ENCODE measurements at regions not wholly inside any gene's neighbourhood (a gene's known extent, or its start where the extent isn't known, plus 50 kb on each side); places are given as distances from the start of the nearest gene placed in this dataset.
"Not testable (repeated sequence)": the region's sequence is repeated elsewhere in the genome, so short reads cannot be mapped to it uniquely, and the experiment has no call there.

DNA sequence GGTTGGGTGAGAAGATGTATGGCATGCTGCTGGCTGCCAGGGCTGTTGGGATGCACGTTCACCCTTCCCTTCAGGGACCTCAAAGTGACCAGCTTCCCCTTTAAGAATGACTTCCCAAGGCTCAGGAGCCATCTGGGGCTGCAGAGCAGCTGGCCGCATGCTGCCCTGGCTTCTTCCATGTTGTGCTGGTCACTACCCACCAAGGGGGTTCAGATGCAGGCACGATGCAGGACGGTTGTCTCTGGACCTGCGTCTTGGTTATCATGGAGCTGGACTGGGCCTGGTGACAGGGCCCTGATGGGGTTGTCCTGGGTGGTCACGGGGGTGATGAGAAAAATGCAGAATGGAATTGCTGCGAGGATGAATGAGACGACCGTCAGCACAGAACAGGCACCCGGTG is 297.8 kb downstream of the POTED start:
- DNase-seq: not testable (repeated sequence)

DNA sequence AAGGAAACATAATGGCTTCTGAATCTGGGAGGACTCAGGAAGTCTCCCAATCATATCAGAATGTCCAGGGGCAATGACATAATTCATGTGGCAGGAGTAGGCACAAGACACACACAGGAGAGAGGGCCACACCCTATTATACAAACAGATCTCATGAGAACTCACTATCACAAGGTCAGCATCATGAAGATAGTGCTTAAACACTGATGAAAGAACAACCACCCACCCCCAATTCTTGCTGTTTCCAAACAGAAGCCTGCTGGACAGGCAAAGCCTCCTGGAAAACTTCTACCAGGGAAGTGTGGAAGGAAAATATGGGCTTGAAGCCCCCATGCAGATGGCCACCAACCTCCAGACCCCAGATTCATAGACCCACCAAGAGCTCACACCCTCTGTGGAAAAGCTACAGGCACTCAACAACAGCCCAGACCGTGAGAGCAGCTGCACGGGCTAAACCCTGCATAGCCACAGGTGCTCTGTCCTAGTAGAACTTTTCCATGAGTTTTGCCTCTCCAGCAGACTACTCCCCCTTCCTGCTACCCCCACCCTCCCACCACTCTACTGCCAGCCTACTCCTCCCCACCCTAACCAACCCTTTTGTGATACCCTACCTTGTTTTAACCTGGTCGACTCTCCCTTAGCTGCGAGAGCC is 287.1 kb downstream of the POTED start:
- DNase-seq: not testable (repeated sequence)

DNA sequence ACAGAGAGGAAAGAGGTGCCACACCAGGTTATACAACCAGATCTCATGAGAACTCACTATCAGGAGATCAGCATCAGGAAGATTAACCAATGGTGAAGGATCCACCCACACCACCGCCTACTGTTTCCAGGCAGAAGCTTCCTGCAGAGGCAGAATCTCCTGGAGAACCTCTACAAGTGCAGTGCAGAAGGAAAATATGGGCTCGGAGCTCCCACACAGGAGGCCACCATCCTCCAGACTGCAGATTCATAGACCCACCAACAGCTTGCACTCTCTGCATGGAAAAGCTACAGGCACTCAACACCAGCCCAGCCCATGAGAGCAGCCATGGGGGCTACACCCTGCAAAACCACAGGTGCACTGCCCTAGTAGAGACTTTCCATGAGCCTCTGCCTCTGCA is 284.0 kb downstream of the POTED start:
- DNase-seq: not testable (repeated sequence)

DNA sequence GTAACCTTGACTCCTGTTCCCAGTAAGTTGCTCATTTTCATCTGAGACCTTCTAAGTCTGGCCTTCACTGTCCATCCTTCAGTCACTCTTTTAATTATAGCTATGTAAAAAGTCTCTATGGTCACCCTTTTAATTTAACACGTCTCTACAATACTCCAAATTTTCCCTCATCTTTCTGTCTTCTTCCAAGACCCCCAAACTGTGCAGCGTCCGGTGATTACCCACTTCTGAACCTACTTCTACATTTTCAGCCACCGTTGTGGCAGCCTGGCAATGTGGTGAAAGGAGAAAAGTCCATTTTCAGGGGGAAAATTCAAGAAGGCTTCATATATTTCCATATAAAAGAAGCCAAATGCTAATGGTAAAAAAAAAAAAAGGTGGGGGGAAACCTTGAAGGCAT is 283.4 kb downstream of the POTED start:
- not testable (repeated sequence) for DNase-seq

DNA sequence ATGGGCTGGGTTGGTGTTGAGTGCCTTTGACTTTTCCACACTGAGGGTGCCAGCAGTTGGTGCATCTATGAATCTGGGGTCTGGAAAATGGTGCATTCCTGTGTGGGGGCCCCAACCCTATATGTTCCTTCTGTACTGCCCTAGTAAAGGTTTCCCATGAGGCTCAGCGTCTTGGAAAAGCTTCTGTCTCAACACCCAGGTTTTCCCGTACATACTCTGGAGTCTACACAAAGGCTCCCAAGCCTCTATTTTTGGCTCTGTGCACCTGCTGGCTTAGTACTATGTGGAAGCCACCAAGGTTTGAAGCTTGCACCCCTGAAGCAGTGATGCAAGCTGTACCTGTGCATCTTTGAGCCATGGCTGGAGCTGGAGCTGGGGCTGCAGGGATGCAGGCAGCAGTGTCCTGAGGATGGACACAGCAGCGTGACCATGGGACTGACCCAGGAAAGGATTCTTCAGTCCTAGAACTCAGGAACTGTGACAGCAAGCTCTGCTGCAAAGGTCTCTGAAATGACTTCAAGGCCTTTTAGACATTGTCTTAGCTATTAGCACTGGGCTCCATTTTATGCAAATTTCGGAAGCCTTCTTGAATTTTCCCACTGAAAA is 282.7 kb downstream of the POTED start:
- not testable (repeated sequence) for DNase-seq

DNA sequence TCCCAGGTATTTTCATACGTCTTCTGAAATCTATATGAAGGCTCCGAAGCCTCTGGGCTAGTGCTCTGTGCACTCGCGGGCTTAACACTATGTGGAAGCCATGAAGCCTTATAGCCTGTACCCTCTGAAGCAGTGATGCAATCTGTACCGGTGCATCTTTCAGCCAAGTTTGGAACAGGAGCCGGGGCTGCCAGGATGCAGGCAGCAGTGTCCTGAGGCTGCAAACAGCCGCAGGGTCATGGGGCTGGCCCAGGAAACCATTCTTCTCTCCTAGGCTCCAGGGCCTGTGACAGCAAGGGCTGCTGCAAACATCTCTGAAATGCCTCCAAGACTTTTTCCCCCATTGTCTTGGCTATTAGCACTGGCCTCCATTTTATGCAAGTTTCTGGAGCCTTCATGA is 279.6 kb downstream of the POTED start:
- not testable (repeated sequence) for DNase-seq

DNA sequence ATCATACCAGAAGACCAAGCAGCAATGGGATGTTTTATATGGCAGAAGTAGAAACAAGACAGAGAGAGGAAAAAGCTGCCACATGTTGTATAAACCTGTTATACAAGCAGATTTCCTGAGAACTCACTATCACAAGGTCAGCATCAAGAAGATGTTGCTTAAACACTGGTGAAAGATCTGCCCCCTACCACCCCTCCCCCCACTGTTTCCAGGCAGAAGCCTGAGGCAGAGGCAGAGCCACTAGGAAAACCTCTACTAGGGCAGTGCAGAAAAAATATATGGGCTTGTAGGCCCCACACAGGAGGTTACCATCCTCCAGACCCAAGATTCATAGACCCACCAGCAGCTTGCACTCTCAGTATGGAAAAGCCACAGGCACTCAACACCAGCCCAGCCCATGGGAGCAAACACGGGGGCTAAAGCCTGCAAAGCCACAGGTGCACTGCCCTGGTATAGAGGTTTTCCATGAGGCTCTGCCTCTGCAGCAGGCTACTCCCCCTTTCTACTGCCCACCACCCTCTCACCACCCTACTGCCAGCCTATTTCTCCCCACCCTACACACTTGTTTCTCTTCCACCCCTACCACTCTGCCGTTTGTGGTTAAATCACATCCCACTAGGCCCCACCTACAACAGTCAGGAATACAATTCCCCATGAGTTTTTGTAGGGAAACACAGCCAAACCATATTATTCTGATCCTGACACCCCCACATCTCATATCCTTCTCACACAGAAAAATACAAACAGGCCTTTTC is 274.2 kb downstream of the POTED start:
- not testable (repeated sequence) for DNase-seq

DNA sequence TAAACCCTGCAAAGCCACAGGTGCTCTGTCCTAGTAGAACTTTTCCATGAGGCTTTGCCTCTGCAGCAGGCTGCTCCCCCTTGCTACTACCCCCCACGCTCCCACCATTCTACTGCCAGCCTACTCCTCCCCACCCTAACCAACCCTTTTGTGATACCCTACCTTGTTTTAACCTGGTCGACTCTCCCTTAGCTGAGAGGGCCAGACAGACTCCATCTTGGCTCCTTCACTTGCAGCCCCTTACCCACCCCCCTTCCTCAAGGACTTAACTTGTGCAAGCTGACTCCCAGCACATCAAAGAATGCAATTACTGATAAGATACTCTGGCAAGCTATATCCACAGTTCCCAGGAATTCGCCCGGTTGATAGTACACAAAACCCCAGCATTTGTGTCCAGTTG is 267.9 kb downstream of the POTED start:
- DNase-seq: not testable (repeated sequence)

DNA sequence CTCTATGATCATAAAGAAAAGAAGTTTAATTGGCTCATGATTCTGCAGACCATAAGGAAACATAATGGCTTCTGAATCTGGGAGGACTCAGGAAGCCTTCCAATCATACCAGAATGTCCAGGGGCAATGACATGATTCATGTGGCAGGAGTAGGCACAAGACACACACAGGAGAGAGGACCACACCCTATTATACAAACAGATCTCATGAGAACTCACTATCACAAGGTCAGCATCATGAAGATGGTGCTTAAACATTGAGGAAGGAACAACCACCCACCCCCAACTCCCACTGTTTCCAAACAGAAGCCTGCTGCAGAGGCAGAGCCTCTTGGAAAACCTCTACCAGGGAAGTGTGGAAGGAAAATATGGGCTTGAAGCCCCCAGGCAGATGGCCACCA is 267.4 kb downstream of the POTED start:
- not testable (repeated sequence) for DNase-seq

DNA sequence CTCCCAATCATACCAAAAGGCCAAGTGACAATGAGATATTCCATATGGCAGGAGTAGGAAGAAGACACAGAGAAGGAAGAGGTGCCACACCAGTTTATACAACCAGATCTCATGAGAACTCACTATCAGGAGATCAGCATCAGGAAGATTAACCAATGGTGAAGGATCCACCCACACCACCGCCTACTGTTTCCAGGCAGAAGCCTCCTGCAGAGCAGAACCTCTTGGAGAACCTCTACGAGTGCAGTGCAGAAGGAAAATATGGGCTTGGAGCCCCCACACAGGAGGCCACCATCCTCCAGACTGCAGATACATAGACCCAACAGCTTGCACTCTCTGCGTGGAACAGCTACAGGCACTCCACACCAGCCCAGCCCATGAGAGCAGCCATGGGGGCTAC is 264.4 kb downstream of the POTED start:
- not testable (repeated sequence) for DNase-seq

DNA sequence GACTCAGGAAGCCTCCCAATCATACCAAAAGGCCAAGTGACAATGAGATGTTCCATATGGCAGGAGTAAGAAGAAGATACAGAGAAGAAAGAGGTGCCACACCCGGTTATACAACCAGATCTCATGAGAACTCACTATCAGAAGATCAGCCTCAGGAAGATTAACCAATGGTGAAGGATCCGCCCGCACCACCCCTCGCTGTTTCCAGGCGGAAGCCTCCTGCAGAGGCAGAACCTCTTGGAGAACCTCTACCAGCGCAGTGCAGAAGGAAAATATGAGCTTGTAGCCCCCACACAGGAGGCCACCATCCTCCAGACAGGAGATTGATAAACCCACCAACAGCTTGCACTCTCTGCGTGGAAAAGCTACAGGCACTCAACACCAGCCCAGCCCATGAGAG is 245.1 kb downstream of the POTED start:
- DNase-seq: no peak

DNA sequence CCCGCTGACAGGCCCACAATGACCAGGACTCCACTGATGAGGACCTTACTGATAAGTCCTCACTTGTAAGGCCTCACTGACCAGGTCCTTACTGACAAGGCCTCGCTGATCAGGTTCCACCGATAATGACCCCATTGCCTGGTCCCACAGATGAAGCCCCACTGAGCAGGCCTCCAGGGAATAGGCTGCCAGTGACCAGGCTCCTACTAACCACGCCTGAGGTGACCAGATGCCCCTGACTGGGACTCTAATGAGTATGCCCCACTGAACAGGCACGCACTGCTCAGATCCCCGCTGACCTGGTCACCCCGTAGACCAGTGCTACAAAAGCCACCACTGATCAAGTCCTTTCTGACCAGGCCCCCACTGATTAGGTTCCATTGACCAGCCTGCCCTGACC is 241.2 kb downstream of the POTED start:
- DNase-seq: not testable (repeated sequence)

DNA sequence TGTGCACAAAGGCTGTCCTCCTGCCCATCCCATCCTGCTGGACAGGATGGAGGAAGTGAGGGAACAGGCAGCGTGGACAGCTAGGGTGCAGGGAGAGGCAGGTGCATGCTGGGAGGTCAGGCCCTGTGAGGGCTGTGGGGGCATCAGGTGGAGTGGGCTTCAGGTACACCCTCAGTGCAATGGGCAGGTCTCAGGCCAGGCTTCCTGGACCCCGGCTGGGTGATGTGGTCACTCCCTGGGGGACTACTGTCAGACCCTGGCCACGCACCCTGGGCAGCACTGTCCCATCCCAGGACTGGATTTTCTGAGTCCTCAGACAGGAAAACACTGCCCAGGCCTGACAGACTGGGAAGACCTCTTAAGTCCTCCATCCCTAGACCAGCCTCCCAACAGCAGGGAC is 239.9 kb downstream of the POTED start:
- not testable (repeated sequence) for DNase-seq

DNA sequence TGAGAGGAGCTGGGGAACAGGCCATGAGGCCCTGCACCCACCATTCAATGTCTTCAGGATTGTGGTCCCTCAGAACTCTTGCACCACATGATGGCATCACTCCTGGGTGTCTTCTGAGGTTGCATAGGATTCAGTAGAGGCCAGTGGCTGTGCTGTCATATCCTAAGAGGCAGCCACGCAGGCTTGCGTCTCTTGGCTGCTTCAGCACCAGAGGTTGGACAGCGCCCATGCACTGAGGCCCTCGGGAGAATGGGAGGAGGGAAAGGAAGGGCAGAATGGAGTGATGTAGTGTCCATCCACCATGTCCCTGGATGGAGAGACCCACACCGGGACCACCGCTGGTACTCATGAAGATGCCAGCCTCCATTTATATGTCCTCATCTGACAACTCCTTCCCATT is 237.1 kb downstream of the POTED start:
- DNase-seq: not testable (repeated sequence)

DNA sequence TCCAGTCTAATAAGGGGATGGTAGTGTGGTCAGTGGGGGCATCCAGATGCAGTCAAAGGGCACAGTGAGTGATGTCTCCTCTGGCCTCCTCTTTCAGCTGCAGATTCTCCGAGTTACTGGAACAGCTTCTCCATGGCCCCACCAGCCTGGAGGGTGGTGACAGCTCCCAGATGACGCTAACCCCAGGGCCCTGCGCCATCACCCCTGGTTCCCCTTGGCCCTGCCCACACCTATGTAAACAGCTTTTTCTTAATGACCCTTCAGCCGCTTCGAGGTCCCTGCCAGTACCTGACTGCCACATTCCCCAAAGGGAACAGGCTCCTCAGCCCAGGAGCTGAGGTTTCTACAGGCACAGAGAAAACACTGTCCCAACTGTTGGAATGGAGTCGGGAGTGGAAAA is 235.0 kb downstream of the POTED start:
- DNase-seq: not testable (repeated sequence)

DNA sequence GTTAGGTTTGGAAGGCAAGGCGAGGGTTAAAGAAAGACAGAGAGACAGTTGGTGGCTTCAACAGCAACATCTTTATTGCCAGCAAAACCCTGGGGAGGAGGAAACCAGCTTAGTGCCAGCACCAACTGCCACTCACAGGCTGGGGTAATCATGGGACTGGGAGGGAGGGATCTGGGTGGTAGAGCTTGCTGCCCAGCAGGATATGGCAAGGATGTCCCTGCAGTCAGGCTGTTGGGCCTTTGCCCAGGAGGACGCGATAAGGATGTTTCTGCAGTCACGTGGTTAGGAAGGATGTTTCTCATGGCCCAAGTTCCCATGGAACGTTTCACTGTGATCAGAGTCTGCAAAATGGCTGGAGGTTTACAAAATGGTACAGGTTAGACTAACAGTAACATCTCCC is 233.5 kb downstream of the POTED start:
- DNase-seq: not testable (repeated sequence)

DNA sequence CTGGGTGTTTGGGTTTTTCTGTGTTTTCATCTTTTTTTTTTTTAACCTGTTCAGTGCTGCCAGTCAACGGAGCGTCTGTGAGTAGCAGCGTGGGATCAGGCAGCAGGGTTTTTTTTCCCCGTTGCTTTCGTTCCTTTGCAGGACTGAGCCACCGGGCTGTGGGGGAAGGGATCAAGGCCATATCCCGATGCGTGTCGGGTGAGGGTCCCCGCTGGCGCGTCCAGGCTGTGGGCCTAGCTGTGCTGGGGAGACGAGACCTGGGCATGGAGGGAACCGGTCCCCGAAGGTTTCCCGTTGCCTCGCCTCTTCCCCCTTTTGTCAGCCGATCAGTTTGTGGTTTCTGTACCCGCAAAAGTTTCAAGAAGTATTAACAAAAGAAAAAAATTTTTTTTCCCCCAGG is 218.1 kb downstream of the POTED start:
- DNase-seq: not testable (repeated sequence)

DNA sequence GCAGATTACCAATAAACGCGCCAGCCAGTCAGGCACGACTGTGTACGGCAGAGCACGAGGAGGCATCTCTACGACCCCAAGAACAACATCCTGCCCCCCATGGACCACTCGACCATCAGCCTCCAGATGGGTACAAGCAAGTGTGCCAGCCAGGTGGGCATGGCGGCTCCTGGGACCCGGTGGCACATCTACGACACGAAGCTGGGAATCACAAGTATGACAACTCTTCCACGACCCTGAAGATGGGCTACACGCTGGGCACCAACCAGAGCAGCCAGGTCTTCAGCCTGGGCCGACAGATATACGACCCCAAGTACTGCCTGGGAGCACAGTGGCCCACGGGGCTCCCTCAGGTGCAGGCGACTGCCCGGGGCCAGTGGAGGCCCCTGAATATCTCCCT is 217.6 kb downstream of the POTED start:
- no peak for DNase-seq

DNA sequence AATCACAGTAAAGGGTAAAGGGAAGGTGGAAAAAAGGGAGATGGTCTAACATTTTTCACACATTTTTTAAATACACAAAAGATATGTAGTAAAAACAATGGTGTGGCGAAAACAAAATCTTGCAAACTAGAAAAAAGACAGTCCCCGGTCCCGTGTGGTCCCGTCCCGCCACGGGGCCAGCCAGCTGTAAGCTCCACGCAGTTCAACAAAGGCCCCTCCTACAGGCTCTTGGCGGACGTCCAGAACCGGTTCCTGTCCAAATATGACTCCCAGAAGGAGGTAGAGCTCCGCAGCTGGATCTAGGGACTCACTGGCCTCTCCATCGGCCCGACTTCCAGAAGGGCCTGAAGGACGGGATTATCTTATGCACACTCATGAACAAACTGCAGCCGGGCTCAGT is 216.9 kb downstream of the POTED start:
- not testable (repeated sequence) for DNase-seq

DNA sequence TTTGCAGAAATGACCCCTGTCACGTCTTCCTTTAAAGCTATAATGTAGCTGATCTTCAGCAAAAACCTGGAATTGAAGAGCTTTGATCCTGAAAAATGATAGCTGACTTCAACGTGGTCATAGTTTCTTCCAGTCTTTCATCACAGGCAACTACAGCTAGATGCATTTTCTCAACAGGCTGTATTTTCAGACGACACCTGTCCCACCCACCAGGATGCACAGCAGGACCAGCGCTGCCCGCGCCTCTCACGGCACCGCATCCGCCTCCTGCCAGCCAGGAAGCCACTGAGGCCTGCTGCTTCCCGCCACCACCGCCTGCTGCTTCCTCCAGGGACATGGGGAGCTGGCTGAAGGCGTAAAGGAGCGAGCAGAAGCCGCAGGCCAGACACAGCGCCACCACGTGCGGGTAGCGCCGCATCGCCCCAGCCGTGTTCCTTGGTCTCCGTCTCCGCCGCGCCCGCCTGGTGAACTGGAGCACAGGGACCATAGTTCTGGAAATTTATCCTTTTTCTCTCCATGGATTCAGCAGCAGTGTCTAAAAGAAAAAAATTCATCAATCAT is 215.7 kb downstream of the POTED start:
- not testable (repeated sequence) for DNase-seq

DNA sequence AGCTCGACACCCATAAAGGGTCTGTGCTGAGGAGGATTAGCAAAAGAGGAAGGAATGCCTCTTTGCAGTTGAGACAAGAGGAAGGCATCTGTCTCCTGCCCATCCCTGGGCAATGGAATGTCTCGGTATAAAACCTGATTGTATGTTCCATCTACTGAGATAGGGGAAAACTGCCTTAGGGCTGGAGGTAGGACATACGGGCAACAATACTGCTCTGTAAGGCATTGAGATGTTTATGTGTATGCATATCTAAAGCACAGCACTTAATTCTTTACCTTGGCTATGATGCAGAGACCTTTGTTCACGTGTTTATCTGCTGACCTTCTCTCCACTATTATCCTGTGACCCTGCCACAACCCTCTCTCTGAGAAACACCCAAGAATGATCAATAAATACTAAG is 210.7 kb downstream of the POTED start:
- not testable (repeated sequence) for DNase-seq

DNA sequence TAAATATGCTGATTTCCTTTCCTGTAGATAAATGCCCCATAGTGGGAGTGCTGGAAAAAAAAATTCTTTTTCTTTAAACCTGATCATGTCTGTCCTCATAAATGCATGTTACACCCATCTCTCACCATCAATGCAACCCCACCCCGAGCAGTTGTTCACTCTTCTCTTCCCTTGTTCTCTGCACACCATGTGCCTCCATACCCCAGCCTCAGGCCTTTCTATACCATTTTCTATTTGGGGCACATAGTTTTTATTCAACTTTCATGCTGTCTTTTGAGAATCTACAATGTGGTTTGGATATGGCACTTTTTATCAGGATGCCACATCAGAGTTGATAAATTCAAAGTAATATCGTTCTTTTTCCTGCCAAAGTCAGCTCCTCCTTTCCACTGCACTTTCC is 202.6 kb downstream of the POTED start:
- DNase-seq: not testable (repeated sequence)

DNA sequence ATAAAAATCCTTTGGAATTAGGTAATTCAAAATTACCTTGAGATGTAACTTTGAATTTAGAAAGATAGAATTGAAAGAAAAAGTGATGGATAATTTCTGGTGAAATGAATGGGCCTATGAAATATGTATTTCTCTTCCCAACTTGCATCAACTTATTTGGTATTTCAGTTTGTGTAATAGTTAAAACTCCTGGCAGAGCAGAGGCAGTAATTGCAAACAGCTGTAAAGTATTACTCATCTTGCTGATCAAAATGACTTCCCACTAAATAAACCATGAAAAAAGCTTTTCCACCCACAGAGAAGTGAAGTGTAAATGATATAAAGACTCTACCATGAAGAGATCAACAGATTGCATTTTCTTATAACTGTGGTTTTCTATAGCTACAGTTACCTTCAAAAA is 201.0 kb downstream of the POTED start:
- DNase-seq: not testable (repeated sequence)

DNA sequence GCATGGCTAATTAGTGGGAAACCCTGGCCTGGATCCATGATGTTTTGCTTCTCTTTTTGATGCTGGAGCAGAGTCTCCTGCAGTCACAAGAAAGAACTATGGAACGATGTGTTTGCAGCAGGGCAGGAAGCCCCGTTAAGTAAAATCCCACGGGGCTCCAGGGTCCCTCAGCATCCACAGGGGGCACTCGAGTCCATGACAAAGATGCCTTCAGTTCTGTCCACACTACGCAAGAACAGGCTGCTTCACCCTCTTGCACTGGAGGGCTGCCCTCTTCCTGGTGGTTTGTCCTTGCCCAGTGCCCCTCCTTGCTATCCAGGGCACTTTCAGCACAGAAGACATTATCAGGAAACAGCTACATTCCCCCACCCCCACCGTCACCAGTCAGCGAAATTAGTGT is 196.9 kb downstream of the POTED start:
- not testable (repeated sequence) for DNase-seq
